Inflammatory macrophage treated with lipopolysaccharide for 4 hours (primary cell): ENCODE measurements at regions not wholly inside any gene's neighbourhood (a gene's known extent, or its start where the extent isn't known, plus 50 kb on each side); places are given as distances from the start of the nearest gene placed in this dataset.
"Not testable (repeated sequence)": the region's sequence is repeated elsewhere in the genome, so short reads cannot be mapped to it uniquely, and the experiment has no call there.

Experiments used
- DNase-seq: peaks from one replicate; pipeline ENCODE4 v3.0.0-alpha.2; 2020

GRCh38 chr7:156511426-156511825 lies 129.1 kb upstream of the RNF32 start:
- no peak for DNase-seq

- DNase-seq = no peak
Measured at GRCh38 chr7:156510966-156511365, 129.6 kb upstream of the RNF32 start.

- no peak for DNase-seq
Measured at GRCh38 chr7:156509216-156509615, 131.4 kb upstream of the RNF32 start.

- no peak for DNase-seq
Measured at GRCh38 chr7:156505876-156506275, 134.7 kb upstream of the RNF32 start.

- no peak for DNase-seq
Measured at GRCh38 chr7:156504687-156505545, 135.7 kb upstream of the RNF32 start.

- no peak for DNase-seq
Measured at GRCh38 chr7:156504006-156504405, 136.6 kb upstream of the RNF32 start.

GRCh38 chr7:156503196-156503595 lies 137.4 kb upstream of the RNF32 start:
- no peak for DNase-seq

GRCh38 chr7:156501815-156502214 lies 138.8 kb upstream of the RNF32 start:
- DNase-seq = not testable (repeated sequence)

GRCh38 chr7:156499247-156499881 lies 141.2 kb upstream of the RNF32 start:
- no peak for DNase-seq

- DNase-seq = no peak
Measured at GRCh38 chr7:156497776-156498509, 142.6 kb upstream of the RNF32 start.

GRCh38 chr7:156496865-156497264 lies 143.7 kb upstream of the RNF32 start:
- DNase-seq = no peak

- DNase-seq = no peak
Measured at GRCh38 chr7:156496363-156496769, 144.2 kb upstream of the RNF32 start.

- DNase-seq = no peak
Measured at GRCh38 chr7:156494960-156495359, 145.6 kb upstream of the RNF32 start.

- DNase-seq = no peak
Measured at GRCh38 chr7:156493942-156494341, 146.6 kb upstream of the RNF32 start.

GRCh38 chr7:156492170-156492569 lies 148.4 kb upstream of the RNF32 start:
- DNase-seq = no peak

GRCh38 chr7:156491435-156491834 lies 149.1 kb upstream of the RNF32 start:
- DNase-seq = no peak

- DNase-seq = no peak
Measured at GRCh38 chr7:156490021-156490800, 150.4 kb upstream of the RNF32 start.

- no peak for DNase-seq
Measured at GRCh38 chr7:156487811-156488533, 152.6 kb upstream of the RNF32 start.

GRCh38 chr7:156480671-156481070 lies 159.9 kb upstream of the RNF32 start:
- DNase-seq = no peak

- peak; percentile 16 for DNase-seq
Measured at GRCh38 chr7:156479596-156479995, 161.0 kb upstream of the RNF32 start.

- no peak for DNase-seq
Measured at GRCh38 chr7:156478486-156478885, 162.1 kb upstream of the RNF32 start.

- no peak for DNase-seq
Measured at GRCh38 chr7:156475666-156476065, 164.9 kb upstream of the RNF32 start.
